ENCODE measurements at regions not wholly inside any gene's neighbourhood (a gene's known extent, or its start where the extent isn't known, plus 50 kb on each side); places are given as distances from the start of the nearest gene placed in this dataset.

DNA sequence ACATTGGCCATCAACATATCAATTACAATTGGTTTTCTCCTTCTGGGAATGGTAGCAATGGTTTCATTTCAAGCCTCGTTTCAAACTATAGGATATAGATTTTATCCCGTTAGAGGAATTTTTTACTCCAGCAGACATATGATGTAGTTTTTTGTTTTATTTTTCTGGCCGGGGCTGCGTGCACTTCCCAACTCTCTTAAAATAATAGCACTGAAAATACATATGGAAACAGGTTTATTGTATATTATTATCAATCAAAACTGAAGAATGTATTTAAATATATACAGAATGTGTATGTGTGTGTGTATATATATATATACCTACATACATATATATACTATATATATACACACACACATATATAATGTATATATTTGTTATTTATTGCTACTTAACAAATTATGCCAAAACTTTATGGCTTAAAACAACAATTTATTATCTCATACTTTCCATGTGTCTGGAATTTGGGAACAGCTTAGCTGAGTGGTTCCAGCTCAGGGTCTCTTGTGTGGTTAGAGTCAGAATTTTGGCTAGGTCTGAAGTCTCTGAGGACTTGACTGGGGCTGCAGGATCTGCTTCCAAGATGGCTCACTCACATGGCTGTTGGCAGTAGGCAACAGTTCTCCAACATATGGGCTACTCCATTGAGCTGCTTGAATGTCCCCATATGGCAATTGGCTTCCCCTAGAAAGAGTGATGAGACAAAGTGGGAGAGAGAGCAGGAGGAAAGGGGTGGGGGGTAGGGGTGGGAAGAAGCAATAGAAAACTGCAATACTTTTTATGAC lies 314.1 kb downstream of the PPP1R2C start:
- CTCF ChIA-PET = no interaction called here
- DNase-seq (ENCODE audit: low spot score) (no peak), ATAC-seq (no peak)
- no peaks in the 10 kb centered on the region for H3K27me3 Mint-ChIP-seq (ENCODE audit: low read depth)
- H3K27ac Mint-ChIP-seq = no peak overlapping the region
- TF ChIP-seq ZMAT4 (CRISPR knock-in tag; IDR thresholded peaks at IDR 0.05) (no peak), NFE2L1 (CRISPR knock-in tag; IDR thresholded peaks at IDR 0.05) (no peak), RORB (CRISPR knock-in tag; IDR thresholded peaks at IDR 0.05) (no peak), TEAD4 (CRISPR knock-in tag; IDR thresholded peaks at IDR 0.05) (no peak), ATF1 (CRISPR knock-in tag; IDR thresholded peaks at IDR 0.05) (no peak), ZNF317 (CRISPR knock-in tag; IDR thresholded peaks at IDR 0.05; ENCODE audit: borderline replicate concordance, low read depth) (no peak), OVOL2 (CRISPR knock-in tag; IDR thresholded peaks at IDR 0.05; ENCODE audit: borderline replicate concordance) (no peak), ZNF138 (CRISPR knock-in tag; conservative IDR thresholded peaks at IDR 0.05) (no peak), SMAD3 (CRISPR knock-in tag; IDR thresholded peaks at IDR 0.05; ENCODE audit: borderline replicate concordance) (no peak), TP53 (CRISPR knock-in tag; IDR thresholded peaks at IDR 0.05) (no peak)
- TF ChIP-seq, protein P1, sequence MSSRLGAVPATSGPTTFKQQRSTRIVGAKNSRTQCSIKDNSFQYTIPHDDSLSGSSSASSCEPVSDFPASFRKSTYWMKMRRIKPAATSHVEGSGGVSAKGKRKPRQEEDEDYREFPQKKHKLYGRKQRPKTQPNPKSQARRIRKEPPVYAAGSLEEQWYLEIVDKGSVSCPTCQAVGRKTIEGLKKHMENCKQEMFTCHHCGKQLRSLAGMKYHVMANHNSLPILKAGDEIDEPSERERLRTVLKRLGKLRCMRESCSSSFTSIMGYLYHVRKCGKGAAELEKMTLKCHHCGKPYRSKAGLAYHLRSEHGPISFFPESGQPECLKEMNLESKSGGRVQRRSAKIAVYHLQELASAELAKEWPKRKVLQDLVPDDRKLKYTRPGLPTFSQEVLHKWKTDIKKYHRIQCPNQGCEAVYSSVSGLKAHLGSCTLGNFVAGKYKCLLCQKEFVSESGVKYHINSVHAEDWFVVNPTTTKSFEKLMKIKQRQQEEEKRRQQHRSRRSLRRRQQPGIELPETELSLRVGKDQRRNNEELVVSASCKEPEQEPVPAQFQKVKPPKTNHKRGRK (CRISPR knock-in tag; IDR thresholded peaks at IDR 0.05; ENCODE audit: borderline replicate concordance) = no peak
- TF ChIP-seq, protein P2, sequence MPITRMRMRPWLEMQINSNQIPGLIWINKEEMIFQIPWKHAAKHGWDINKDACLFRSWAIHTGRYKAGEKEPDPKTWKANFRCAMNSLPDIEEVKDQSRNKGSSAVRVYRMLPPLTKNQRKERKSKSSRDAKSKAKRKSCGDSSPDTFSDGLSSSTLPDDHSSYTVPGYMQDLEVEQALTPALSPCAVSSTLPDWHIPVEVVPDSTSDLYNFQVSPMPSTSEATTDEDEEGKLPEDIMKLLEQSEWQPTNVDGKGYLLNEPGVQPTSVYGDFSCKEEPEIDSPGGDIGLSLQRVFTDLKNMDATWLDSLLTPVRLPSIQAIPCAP (CRISPR knock-in tag; IDR thresholded peaks at IDR 0.05) = no peak
- H3K36me3 Mint-ChIP-seq = no peaks in the 10 kb centered on the region
- POLR2A ChIA-PET = no interaction called here
- H3K4me3 Mint-ChIP-seq = no peak overlapping the region
- H3K4me1 Mint-ChIP-seq = peaks cover 22% of the 10 kb centered on the region
- no peaks in the 10 kb centered on the region for H3K9me3 Mint-ChIP-seq

DNA sequence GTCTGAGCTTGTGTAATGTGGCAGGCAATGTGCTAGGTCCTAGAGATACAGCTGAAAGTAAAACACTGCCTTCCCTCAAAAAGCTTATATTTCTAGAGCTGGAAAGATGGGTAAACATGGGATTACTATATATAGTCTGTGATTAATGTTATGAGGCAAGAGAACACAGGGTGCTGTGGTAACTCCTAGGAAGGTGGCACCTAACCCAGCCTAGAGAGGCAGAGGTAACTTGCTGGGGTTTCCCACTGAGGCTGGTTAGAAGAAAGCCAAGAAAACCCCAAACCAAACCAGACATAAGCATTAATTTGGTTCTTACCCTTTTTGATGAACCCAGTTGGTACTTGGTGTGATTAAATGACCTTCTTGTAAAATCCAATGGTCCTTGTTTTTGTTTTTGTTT lies 315.0 kb downstream of the PPP1R2C start:
- H3K27me3 Mint-ChIP-seq (ENCODE audit: low read depth) = no peaks in the 10 kb centered on the region
- ATAC-seq (no peak), DNase-seq (ENCODE audit: low spot score) (no peak)
- ChIA-PET POLR2A (no interaction called here), CTCF (no interaction called here)
- no peak overlapping the region for H3K4me3 Mint-ChIP-seq
- no peak for TF ChIP-seq ZNF281 (CRISPR knock-in tag; IDR thresholded peaks at IDR 0.05)
- no peaks in the 10 kb centered on the region for H3K9me3 Mint-ChIP-seq
- peaks cover 13% of the 10 kb centered on the region for H3K4me1 Mint-ChIP-seq
- no peak overlapping the region for H3K27ac Mint-ChIP-seq
- no peaks in the 10 kb centered on the region for H3K36me3 Mint-ChIP-seq

DNA sequence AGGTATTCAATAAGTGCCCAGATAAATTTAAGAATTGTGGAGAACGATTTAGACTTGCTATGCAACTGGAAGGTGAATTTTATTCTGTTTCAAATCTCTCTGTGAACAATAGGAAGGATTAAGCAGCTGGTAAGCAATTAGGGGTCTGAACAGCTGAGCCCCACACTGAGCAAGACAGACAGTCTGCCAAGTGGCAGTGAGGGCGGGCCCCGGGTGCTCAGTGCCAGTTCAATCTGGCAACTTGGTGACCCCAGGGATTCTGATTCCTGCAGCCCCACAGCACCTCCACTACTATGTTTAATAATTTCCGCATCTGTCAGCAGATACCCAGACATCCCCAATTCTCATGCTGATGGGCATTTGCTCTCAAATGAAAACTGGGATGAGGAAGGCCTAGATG lies 317.3 kb downstream of the PPP1R2C start:
- TF ChIP-seq NR2C2 (CRISPR knock-in tag; IDR thresholded peaks at IDR 0.05) (no peak), TCF7 (CRISPR knock-in tag; IDR thresholded peaks at IDR 0.05; ENCODE audit: low read depth) (no peak), TEAD1 (CRISPR knock-in tag; IDR thresholded peaks at IDR 0.05) (no peak), ATF1 (CRISPR knock-in tag; IDR thresholded peaks at IDR 0.05) (no peak), SP1 (CRISPR knock-in tag; conservative IDR thresholded peaks at IDR 0.05) (no peak), FOXJ3 (CRISPR knock-in tag; IDR thresholded peaks at IDR 0.05; ENCODE audit: borderline replicate concordance) (no peak)
- CTCF ChIA-PET = no interaction called here
- Mint-ChIP-seq H3K4me3 (no peak overlapping the region), H3K27me3 (ENCODE audit: low read depth) (no peaks in the 10 kb centered on the region), H3K9me3 (no peaks in the 10 kb centered on the region), H3K36me3 (no peaks in the 10 kb centered on the region), H3K27ac (no peak overlapping the region), H3K4me1 (no peaks in the 10 kb centered on the region)
- DNase-seq (ENCODE audit: low spot score) = no peak
- POLR2A ChIA-PET = no interaction called here
- no peak for ATAC-seq

Data from WTC11 (cell line).